IPS DF 4.7 (cell line): ENCODE measurements at regions not wholly inside any gene's neighbourhood (a gene's known extent, or its start where the extent isn't known, plus 50 kb on each side); places are given as distances from the start of the nearest gene placed in this dataset.

ENCODE experiments used
- DNase-seq: peaks from one replicate; pipeline ENCODE4 v3.0.0-alpha.2; 2013; ENCODE audit warnings: low spot score; ENCODE audit errors: extremely low read depth

- no peak for DNase-seq
Observed at GRCh38 chr1:59081795-59082194, 215.1 kb upstream of the FGGY start.

- no peak for DNase-seq
Observed at GRCh38 chr1:59083946-59084865, 212.7 kb upstream of the FGGY start.

- no peak for DNase-seq
Observed at GRCh38 chr1:59085101-59085500, 211.8 kb upstream of the FGGY start.

- no peak for DNase-seq
Observed at GRCh38 chr1:59089036-59089798, 207.7 kb upstream of the FGGY start.

- no peak for DNase-seq
Observed at GRCh38 chr1:59089922-59090457, 206.9 kb upstream of the FGGY start.

- DNase-seq, result no peak
Observed at GRCh38 chr1:59092126-59092525, 204.8 kb upstream of the FGGY start.

- DNase-seq, result no peak
Observed at GRCh38 chr1:59094001-59094400, 202.9 kb upstream of the FGGY start.

- no peak for DNase-seq
Observed at GRCh38 chr1:59096501-59096900, 200.4 kb upstream of the FGGY start.

- DNase-seq, result no peak
Observed at GRCh38 chr1:59098655-59099054, 198.2 kb upstream of the FGGY start.

GRCh38 chr1:59100708-59101374, 196.1 kb upstream of the FGGY start:
- DNase-seq, result no peak

- DNase-seq, result no peak
Observed at GRCh38 chr1:59101518-59101917, 195.4 kb upstream of the FGGY start.

GRCh38 chr1:59103457-59103856, 193.4 kb upstream of the FGGY start:
- no peak for DNase-seq

GRCh38 chr1:59104191-59104760, 192.6 kb upstream of the FGGY start:
- no peak for DNase-seq

- no peak for DNase-seq
Observed at GRCh38 chr1:59105548-59106507, 191.1 kb upstream of the FGGY start.

- DNase-seq, result no peak
Observed at GRCh38 chr1:59107516-59107915, 189.4 kb upstream of the FGGY start.

- DNase-seq, result no peak
Observed at GRCh38 chr1:59107916-59108315, 189.0 kb upstream of the FGGY start.

GRCh38 chr1:59108481-59109317, 188.2 kb upstream of the FGGY start:
- no peak for DNase-seq

- DNase-seq, result no peak
Observed at GRCh38 chr1:59110271-59110670, 186.6 kb upstream of the FGGY start.

GRCh38 chr1:59113876-59114457, 182.9 kb upstream of the FGGY start:
- DNase-seq, result no peak
